ENCODE measurements at regions not wholly inside any gene's neighbourhood (a gene's known extent, or its start where the extent isn't known, plus 50 kb on each side); places are given as distances from the start of the nearest gene placed in this dataset.

DNA sequence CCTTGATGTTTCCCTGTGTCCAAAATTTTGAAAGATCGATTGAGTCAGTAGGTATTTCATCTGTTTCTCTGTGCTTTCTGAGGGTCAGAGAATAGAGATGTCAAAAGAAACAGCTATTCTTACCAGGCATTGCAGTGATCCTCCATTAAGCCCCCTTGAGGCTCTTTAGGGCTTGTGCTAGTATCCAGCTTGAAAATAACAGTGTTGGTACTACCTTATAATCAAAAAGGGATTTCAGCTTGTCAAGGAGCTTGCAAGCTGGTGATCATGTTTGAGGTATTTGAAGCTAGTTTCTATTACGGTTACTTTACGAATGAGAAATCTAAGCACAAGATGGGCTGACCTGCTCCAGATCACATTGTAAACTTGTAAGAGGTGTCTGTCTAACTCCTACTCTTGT is 103.4 kb downstream of the EDEM1 start:
- Histone ChIP-seq H3K27ac (no peak overlapping the region), H3K9me3 (no peaks in the 10 kb centered on the region), H3K4me3 (no peak overlapping the region), H3K36me3 (no peaks in the 10 kb centered on the region), H3K4me1 (ENCODE audit: control insufficient read depth in 1 of 2, low read depth in 2 of 2) (no peaks in the 10 kb centered on the region), H3K27me3 (replicated peaks; ENCODE audit: insufficient read depth) (no peaks in the 10 kb centered on the region)
- no peak for ATAC-seq (ENCODE audit: insufficient number of reproducible peaks, low FRiP score, low read depth)
- TF ChIP-seq, protein P1, sequence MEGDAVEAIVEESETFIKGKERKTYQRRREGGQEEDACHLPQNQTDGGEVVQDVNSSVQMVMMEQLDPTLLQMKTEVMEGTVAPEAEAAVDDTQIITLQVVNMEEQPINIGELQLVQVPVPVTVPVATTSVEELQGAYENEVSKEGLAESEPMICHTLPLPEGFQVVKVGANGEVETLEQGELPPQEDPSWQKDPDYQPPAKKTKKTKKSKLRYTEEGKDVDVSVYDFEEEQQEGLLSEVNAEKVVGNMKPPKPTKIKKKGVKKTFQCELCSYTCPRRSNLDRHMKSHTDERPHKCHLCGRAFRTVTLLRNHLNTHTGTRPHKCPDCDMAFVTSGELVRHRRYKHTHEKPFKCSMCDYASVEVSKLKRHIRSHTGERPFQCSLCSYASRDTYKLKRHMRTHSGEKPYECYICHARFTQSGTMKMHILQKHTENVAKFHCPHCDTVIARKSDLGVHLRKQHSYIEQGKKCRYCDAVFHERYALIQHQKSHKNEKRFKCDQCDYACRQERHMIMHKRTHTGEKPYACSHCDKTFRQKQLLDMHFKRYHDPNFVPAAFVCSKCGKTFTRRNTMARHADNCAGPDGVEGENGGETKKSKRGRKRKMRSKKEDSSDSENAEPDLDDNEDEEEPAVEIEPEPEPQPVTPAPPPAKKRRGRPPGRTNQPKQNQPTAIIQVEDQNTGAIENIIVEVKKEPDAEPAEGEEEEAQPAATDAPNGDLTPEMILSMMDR (IDR thresholded peaks at IDR 0.05), result no peak
- DNase-seq (ENCODE audit: low spot score), result no peak

DNA sequence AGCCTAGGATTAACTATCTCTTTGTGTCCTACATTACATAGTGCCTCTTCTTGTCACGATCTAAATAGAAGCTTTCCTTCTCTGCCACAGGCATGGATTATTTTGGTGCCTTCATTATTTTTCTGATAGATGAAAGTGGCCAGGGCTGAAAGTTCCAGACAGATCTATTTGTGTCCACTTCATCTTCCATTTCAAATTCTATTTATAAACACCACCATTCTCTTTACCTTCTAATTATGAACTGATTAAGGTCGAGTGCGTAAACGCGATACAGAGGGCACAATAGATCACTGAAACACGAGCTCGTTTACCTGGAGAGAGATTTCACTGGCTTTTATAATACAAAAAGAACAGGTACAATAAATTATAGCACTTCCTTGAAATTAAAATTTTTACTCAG is 105.0 kb downstream of the EDEM1 start:
- ATAC-seq (ENCODE audit: insufficient number of reproducible peaks, low FRiP score, low read depth) (no peak), DNase-seq (ENCODE audit: low spot score) (no peak)
- no peaks in the 10 kb centered on the region for H3K4me1 ChIP-seq (ENCODE audit: control insufficient read depth in 1 of 2, low read depth in 2 of 2)
- no peaks in the 10 kb centered on the region for H3K36me3 ChIP-seq
- no peak overlapping the region for H3K27ac ChIP-seq
- no peak overlapping the region for H3K4me3 ChIP-seq
- no peaks in the 10 kb centered on the region for H3K9me3 ChIP-seq
- H3K27me3 ChIP-seq (replicated peaks; ENCODE audit: insufficient read depth), result no peaks in the 10 kb centered on the region
- TF ChIP-seq, protein P1 (IDR thresholded peaks at IDR 0.05), result no peak

DNA sequence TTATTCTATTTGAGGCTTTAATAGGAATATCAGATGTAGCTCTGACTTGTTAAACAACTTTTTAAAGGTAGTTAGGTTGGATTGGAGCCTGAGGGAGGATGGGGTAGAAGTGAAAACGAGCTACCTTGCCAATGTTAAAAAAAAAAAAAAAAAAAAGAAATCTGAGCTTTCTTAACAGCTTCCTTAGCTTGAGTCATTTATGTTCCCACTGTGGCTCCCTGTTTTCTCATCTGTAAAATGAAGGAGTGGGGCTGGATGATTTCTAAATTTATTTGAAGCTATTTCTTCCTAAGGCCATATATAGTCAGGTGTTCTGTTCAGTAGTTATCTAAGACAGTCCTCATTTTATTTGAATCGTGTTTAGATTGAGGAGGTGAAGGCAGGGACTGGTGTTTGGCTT is 105.7 kb downstream of the EDEM1 start:
- no peak for DNase-seq (ENCODE audit: low spot score)
- no peaks in the 10 kb centered on the region for H3K27me3 ChIP-seq (replicated peaks; ENCODE audit: insufficient read depth)
- no peak overlapping the region for H3K4me3 ChIP-seq
- no peaks in the 10 kb centered on the region for H3K36me3 ChIP-seq
- H3K4me1 ChIP-seq (ENCODE audit: control insufficient read depth in 1 of 2, low read depth in 2 of 2), result no peaks in the 10 kb centered on the region
- no peak overlapping the region for H3K27ac ChIP-seq
- ATAC-seq (ENCODE audit: insufficient number of reproducible peaks, low FRiP score, low read depth), result no peak
- no peaks in the 10 kb centered on the region for H3K9me3 ChIP-seq
- TF ChIP-seq, protein P1 (IDR thresholded peaks at IDR 0.05), result no peak

DNA sequence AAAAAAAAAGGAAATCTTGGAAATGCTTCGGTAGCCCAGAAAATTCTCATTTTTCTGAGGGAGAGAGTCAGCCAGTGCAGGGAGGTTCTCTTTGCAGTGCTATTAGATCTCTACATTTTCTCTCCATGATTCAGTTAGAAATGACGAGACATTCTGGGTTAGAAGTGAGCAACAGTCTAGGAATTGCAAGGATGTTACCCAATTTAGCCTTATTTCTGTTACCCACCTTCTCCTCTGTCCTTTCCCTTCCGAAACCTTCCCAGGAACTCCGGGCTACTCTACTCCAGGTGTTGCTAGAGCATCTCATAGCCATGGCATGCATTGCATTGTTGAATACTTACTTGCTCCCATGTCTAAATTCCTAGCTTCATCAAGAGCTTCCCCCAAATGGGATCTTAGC is 106.8 kb downstream of the EDEM1 start:
- ATAC-seq (ENCODE audit: insufficient number of reproducible peaks, low FRiP score, low read depth) (no peak), DNase-seq (ENCODE audit: low spot score) (no peak)
- no peak overlapping the region for H3K27ac ChIP-seq
- TF ChIP-seq, protein P1 (IDR thresholded peaks at IDR 0.05), result no peak
- H3K9me3 ChIP-seq, result no peaks in the 10 kb centered on the region
- no peaks in the 10 kb centered on the region for H3K27me3 ChIP-seq (replicated peaks; ENCODE audit: insufficient read depth)
- H3K4me3 ChIP-seq, result no peak overlapping the region
- no peaks in the 10 kb centered on the region for H3K4me1 ChIP-seq (ENCODE audit: control insufficient read depth in 1 of 2, low read depth in 2 of 2)
- H3K36me3 ChIP-seq, result no peaks in the 10 kb centered on the region

DNA sequence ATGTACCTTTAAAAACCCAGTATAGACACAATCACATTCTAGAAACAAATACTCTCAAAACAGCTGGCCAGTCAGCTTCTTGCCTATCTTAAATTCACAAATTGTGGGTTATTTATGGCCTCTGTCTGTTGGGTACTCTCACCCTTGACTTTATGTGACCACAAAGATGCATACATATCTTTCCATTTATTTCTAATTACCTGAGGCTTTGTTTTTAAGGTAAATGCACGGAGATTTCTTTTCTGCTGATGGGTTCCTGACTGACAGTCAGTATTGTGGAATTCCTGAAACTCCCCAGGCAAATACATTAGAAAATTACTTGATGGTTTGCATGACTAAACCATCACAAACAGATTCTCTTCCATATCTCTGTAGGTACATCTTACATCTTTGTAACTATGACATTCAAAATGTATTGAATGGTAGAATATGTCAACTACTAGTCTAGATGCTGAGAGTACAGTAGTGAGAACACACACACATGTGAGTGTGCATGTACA is 107.7 kb downstream of the EDEM1 start:
- TF ChIP-seq, protein P1 (IDR thresholded peaks at IDR 0.05), result no peak
- no peak for ATAC-seq (ENCODE audit: insufficient number of reproducible peaks, low FRiP score, low read depth)
- Histone ChIP-seq H3K27ac (no peak overlapping the region), H3K27me3 (replicated peaks; ENCODE audit: insufficient read depth) (no peaks in the 10 kb centered on the region), H3K4me1 (ENCODE audit: control insufficient read depth in 1 of 2, low read depth in 2 of 2) (no peaks in the 10 kb centered on the region), H3K9me3 (no peaks in the 10 kb centered on the region), H3K4me3 (no peak overlapping the region), H3K36me3 (no peaks in the 10 kb centered on the region)
- no peak for DNase-seq (ENCODE audit: low spot score)
